Hepatocyte (in vitro differentiated cells): ENCODE measurements at regions not wholly inside any gene's neighbourhood (a gene's known extent, or its start where the extent isn't known, plus 50 kb on each side); places are given as distances from the start of the nearest gene placed in this dataset.

ENCODE experiments used
- CTCF ChIP-seq: fragments of 200-600 bp; sonication (generic); IDR thresholded peaks from 2 replicates; pipeline ENCODE4 v1.5.1; 2016; ENCODE audit warnings: antibody characterized with exemption, mild to moderate bottlenecking; ENCODE audit not compliant: poor library complexity
- EZH2phosphoT487 ChIP-seq: fragments of 200-600 bp; sonication (generic); IDR thresholded peaks from one replicate; pipeline ENCODE4 v1.6.1; 2018; ENCODE audit warnings: antibody characterized with exemption, mild to moderate bottlenecking, low read depth, moderate library complexity; ENCODE audit not compliant: unreplicated experiment, severe bottlenecking

GRCh38 chrX:39473812-39474211 lies 623.9 kb downstream of the BCOR start:
- TF ChIP-seq EZH2phosphoT487: no peak
- no peak for TF ChIP-seq CTCF
